ENCODE measurements at regions not wholly inside any gene's neighbourhood (a gene's known extent, or its start where the extent isn't known, plus 50 kb on each side); places are given as distances from the start of the nearest gene placed in this dataset.

DNA sequence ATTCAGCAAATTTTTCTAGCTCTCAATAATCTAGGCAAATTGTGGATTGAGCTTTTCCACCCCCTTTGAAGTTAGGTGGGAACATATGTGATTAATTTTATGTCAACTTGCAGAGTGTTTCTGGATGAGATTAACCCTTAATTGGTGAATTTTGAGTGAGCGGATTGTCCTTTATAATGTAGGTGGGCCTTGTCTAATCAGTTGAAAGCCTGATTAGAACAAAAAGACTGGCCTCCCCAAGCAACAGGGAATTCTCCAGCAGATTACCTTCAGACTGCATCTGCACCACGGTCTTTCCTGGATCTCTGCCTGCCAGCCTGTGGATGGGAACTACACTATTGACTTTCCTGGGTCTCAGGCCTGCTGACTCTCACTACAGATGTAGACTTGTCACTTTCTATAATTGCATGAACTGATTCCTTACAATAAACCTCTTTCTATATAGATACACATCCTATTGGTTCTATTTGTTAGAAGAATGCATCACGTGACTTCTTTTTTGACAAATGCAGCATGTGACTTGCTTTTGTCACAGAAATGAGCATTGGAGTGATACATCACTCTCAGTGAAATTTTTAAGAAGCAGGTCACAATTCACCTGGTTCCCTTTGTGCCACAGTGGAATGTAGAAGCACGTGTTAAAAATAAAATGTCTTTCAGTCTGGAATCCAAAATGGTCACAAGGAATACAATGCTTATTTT, 1038.3 kb downstream of the CDH11 start:
- Histone ChIP-seq H2AFZ (ENCODE audit: control insufficient read depth, low read depth, low read length) (no peak overlapping the region), H4K20me1 (ENCODE audit: control insufficient read depth, insufficient read depth) (no peaks in the 10 kb centered on the region), H3K36me3 (ENCODE audit: control insufficient read depth in 2 of 2, insufficient read depth in 2 of 2, low read length in 1 of 2) (no peaks in the 10 kb centered on the region), H3K4me1 (ENCODE audit: control insufficient read depth, insufficient read depth, low read length) (no peaks in the 10 kb centered on the region), H3K4me2 (ENCODE audit: control insufficient read depth, insufficient read depth) (no peak overlapping the region), H3K27ac (ENCODE audit: control insufficient read depth, insufficient read depth) (no peak overlapping the region), H3K4me3 (no peak overlapping the region), H3K9ac (ENCODE audit: control insufficient read depth, insufficient read depth, low read length) (no peak overlapping the region), H3K27me3 (replicated peaks in 1 of 2; ENCODE audit: control insufficient read depth in 2 of 2, insufficient read depth in 2 of 2, low read length in 1 of 2) (no peaks in the 10 kb centered on the region; a peak in 1 of 4 replicates), H3K9me3 (replicated peaks; ENCODE audit: control insufficient read depth, insufficient read depth, low read length) (no peaks in the 10 kb centered on the region), H3K79me2 (ENCODE audit: control insufficient read depth, insufficient read depth, low read length) (no peaks in the 10 kb centered on the region)
- in situ Hi-C loops (cut with MboI), result loop anchor here (25.0 kb wide), 1 partner anchor 1029 kb away; the partner anchor contains the start of gene CDH11
- no peak for DNase-seq (ENCODE audit: low read depth, low spot score)
- intact Hi-C loops (cut with micrococcal nuclease; ENCODE audit: unreplicated experiment), result no loop called here
- WGBS (ENCODE audit: insufficient coverage, insufficient replicate concordance, low lambda C conversion rate, missing lambda C conversion rate), result 28% methylated on average over 4 of the region's 4 CpGs
- FAIRE-seq, result no peak
- BruUV-seq (replicated peaks), result no TSS peak
- ChIA-PET RAD21 (ENCODE audit: unreplicated experiment) (no interaction called here), POLR2A (no interaction called here), SMC1A (ENCODE audit: uncharacterized antibody, unreplicated experiment) (no interaction called here), CTCF (no interaction called here)
- ATAC-seq, result no peak
- TF ChIP-seq IKZF2 (IDR thresholded peaks at IDR 0.05) (no peak), SREBF1 (IDR thresholded peaks at IDR 0.05; ENCODE audit: low read length) (no peak), IKZF1 (conservative IDR thresholded peaks at IDR 0.05) (no peak), ZZZ3 (IDR thresholded peaks at IDR 0.05; ENCODE audit: control insufficient read depth, insufficient read length, low read depth) (no peak), ZSCAN29 (IDR thresholded peaks at IDR 0.05) (no peak), GABPA (IDR thresholded peaks at IDR 0.05; ENCODE audit: low read depth) (no peak)
- TF ChIP-seq, protein P1, sequence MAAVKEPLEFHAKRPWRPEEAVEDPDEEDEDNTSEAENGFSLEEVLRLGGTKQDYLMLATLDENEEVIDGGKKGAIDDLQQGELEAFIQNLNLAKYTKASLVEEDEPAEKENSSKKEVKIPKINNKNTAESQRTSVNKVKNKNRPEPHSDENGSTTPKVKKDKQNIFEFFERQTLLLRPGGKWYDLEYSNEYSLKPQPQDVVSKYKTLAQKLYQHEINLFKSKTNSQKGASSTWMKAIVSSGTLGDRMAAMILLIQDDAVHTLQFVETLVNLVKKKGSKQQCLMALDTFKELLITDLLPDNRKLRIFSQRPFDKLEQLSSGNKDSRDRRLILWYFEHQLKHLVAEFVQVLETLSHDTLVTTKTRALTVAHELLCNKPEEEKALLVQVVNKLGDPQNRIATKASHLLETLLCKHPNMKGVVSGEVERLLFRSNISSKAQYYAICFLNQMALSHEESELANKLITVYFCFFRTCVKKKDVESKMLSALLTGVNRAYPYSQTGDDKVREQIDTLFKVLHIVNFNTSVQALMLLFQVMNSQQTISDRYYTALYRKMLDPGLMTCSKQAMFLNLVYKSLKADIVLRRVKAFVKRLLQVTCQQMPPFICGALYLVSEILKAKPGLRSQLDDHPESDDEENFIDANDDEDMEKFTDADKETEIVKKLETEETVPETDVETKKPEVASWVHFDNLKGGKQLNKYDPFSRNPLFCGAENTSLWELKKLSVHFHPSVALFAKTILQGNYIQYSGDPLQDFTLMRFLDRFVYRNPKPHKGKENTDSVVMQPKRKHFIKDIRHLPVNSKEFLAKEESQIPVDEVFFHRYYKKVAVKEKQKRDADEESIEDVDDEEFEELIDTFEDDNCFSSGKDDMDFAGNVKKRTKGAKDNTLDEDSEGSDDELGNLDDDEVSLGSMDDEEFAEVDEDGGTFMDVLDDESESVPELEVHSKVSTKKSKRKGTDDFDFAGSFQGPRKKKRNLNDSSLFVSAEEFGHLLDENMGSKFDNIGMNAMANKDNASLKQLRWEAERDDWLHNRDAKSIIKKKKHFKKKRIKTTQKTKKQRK (IDR thresholded peaks at IDR 0.05; ENCODE audit: low read depth, low read length), result no peak
- TF ChIP-seq, protein P2, sequence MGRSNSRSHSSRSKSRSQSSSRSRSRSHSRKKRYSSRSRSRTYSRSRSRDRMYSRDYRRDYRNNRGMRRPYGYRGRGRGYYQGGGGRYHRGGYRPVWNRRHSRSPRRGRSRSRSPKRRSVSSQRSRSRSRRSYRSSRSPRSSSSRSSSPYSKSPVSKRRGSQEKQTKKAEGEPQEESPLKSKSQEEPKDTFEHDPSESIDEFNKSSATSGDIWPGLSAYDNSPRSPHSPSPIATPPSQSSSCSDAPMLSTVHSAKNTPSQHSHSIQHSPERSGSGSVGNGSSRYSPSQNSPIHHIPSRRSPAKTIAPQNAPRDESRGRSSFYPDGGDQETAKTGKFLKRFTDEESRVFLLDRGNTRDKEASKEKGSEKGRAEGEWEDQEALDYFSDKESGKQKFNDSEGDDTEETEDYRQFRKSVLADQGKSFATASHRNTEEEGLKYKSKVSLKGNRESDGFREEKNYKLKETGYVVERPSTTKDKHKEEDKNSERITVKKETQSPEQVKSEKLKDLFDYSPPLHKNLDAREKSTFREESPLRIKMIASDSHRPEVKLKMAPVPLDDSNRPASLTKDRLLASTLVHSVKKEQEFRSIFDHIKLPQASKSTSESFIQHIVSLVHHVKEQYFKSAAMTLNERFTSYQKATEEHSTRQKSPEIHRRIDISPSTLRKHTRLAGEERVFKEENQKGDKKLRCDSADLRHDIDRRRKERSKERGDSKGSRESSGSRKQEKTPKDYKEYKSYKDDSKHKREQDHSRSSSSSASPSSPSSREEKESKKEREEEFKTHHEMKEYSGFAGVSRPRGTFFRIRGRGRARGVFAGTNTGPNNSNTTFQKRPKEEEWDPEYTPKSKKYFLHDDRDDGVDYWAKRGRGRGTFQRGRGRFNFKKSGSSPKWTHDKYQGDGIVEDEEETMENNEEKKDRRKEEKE (IDR thresholded peaks at IDR 0.05), result no peak
- TF ChIP-seq, protein P3, sequence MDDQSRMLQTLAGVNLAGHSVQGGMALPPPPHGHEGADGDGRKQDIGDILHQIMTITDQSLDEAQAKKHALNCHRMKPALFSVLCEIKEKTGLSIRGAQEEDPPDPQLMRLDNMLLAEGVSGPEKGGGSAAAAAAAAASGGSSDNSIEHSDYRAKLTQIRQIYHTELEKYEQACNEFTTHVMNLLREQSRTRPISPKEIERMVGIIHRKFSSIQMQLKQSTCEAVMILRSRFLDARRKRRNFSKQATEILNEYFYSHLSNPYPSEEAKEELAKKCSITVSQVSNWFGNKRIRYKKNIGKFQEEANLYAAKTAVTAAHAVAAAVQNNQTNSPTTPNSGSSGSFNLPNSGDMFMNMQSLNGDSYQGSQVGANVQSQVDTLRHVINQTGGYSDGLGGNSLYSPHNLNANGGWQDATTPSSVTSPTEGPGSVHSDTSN (IDR thresholded peaks at IDR 0.05; ENCODE audit: insufficient replicate concordance, low read depth, low read length), result no peak
- TF ChIP-seq, protein P4, sequence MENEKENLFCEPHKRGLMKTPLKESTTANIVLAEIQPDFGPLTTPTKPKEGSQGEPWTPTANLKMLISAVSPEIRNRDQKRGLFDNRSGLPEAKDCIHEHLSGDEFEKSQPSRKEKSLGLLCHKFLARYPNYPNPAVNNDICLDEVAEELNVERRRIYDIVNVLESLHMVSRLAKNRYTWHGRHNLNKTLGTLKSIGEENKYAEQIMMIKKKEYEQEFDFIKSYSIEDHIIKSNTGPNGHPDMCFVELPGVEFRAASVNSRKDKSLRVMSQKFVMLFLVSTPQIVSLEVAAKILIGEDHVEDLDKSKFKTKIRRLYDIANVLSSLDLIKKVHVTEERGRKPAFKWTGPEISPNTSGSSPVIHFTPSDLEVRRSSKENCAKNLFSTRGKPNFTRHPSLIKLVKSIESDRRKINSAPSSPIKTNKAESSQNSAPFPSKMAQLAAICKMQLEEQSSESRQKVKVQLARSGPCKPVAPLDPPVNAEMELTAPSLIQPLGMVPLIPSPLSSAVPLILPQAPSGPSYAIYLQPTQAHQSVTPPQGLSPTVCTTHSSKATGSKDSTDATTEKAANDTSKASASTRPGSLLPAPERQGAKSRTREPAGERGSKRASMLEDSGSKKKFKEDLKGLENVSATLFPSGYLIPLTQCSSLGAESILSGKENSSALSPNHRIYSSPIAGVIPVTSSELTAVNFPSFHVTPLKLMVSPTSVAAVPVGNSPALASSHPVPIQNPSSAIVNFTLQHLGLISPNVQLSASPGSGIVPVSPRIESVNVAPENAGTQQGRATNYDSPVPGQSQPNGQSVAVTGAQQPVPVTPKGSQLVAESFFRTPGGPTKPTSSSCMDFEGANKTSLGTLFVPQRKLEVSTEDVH (IDR thresholded peaks at IDR 0.05; ENCODE audit: low read depth, partially characterized antibody), result no peak
